NCI-H146 treated with DMSO at 0.1 percent for 48 hours (cell line): ENCODE measurements at regions not wholly inside any gene's neighbourhood (a gene's known extent, or its start where the extent isn't known, plus 50 kb on each side); places are given as distances from the start of the nearest gene placed in this dataset.
"Not testable (repeated sequence)": the region's sequence is repeated elsewhere in the genome, so short reads cannot be mapped to it uniquely, and the experiment has no call there.

Experiments
- DNase-seq: peaks from one replicate; lab custom pipeline; 2025; ENCODE audit not compliant: unreplicated experiment; lab: John Stamatoyannopoulos, UW

DNA sequence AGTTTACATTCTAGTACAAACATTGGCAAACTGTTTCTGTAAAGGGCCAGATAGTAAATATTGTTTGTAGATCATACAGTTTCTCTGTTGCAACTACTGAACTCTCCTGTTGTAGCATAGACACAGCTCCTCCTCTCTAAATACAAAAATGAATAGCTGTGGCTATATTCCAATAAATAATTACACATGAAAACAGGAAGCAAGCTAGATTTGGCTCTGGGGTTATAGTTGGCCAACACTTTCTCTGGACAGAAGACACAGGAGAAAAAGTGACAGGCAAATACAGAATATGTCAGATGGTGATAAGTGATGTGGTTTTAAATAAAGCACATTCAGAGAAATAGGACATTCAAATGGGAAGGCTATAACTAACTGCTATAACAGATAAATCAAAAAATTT, 957.0 kb downstream of the LTN1 start:
- DNase-seq, result not testable (repeated sequence)

DNA sequence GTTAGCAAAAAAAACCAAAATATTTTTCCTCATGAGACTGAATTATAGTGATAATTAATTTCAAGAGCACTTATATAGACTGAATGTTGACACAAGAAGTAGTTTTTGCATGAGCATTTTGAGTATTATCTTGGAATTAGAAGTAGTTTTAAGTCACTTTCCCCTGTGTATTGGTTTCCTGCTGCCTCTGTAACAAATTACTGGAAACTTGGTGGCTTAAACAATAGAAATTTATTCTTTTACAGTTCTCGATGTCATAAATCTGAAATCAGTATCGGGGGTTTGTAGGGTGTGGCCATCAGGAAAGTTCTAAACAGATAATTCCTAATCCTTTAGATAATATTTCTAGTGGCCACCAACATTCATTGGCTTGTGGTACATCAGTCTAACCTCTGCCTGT, 957.8 kb downstream of the LTN1 start:
- not testable (repeated sequence) for DNase-seq

DNA sequence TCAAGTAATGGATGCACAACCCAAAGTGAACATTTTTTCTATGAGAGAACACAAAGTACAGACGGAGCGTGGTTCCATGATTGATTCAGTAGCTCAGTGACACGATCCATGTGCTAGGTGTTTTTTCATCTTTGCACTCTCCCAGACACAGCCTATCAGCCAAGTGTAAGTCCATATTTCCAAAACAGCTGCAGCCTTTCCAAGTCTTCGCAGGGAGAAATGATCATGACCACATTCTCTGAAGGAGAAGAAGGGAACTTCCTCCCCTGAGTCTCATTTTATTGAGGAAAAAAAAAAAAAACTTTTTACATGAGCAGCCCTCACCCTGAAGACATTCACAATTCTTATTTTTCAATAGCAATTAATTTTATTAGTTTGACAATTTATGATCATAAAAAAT, 958.3 kb downstream of the LTN1 start:
- DNase-seq, result not testable (repeated sequence)

DNA sequence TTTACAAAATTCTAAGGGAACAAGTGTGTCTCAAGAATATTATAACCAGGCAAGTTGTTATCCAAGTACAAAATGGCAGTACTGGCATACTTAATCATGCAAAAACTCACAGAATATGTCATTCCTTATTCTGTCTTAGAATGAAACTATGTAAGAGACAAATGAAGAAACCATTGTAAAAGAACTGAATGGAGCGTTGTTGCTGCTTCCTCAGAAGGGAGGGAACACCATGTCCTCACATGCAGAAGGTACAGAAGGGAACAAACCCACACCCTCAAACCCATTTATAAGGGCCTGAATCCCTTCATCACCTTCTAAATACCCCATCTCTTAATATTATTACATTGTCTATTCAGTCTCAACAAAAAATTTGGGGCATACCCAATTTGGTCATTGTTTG, 960.0 kb downstream of the LTN1 start:
- not testable (repeated sequence) for DNase-seq

DNA sequence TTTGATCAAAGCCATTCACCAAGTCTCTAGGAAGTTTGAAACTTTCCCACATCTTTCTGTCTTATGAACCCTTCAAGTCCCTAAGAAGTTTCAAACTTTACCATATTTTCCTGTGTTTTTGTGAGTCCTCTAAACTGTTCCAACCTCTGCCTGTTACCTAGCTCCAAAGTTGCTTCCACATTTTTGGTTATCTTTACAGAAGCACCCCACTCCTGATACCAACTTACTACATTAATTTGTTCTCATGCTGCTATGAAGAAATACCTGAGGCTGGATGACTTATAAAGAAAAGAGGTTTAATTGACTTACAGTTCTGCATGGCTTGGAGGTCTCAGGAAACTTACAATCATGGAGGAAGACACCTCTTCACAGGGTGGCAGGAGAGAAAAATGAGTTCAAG, 961.6 kb downstream of the LTN1 start:
- not testable (repeated sequence) for DNase-seq

DNA sequence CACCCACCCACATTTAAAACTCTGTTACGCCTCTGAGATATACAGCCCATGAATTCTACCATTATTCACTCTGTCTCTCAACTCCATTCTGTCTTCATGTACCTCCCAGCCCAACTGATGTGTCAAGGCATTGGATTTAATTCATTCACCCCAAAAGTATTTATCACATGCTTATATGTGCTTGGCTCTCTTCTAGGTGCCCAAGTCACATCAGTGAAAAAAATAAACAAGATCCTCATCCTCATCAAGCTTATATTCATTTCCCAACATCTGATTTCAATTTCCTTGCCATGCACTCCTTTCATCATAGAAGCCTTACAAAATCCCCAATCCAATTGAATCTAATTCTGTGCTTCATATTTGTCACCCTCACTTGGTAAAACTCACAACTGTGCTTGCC, 967.6 kb downstream of the LTN1 start:
- DNase-seq, result no peak

DNA sequence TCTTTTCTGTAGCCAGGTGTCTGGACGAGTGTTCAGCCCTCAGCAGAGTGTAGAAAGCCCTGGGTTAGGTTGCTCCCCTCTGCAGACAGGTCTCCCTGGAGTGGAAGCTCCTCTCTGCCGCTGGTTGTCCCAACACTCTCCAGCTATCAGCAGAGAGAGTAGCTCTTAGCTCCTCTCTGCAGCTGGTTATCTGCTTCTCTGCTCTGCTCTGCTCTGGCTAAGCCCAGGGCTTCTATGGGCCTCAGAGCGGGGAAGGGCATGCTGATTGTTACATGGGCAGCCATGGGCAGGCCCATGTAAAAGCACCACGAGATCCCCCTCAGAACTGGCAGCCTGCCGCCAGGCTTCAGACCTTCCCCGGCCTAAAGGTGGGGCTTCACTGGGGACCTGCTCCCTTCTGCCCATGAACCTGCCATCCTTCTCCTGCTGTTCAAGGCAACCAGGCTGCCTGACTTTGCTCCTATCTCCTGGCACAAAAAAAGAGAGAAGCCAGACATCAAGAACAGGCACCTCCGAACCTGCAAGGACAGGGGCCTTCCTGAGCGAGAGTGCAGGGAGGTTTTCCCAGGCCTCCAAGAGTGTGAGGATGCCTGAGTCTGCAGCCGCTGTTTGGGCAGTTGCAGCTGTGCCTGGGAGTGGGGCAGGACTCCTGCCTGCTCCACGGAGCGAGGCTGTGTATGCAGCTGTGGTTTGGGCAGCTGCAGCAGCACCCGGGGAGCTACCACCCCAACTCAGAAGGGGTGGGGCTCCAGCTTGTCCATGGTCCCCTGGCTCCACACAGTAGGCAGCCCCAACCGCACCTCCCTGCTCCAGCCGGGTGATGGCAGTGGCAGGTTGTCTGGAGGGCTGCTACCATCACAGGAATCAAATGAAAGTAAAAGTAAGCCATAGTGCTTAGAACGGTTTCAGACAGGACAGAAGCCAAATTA, 973.7 kb downstream of the LTN1 start:
- DNase-seq, result no peak

DNA sequence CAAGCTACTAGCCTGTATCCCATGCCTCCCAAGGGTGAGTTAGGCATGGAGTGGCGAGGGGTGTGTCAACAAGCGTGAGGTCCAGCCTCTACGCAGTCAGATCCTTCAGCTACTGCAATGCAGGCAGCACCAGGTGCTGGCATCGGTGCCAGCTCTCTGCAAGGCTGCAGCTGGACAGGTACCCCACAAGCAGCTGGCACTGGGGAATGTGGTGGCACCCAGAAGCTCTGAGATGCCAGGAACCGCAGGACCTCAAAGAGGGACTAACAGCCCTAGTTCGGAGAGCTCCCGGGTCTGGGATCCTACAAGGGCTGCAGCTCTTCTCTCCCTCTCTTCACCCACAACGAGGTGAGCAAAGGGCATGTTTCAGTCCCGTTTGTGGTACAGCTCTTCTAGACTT, 974.5 kb downstream of the LTN1 start:
- no peak for DNase-seq

DNA sequence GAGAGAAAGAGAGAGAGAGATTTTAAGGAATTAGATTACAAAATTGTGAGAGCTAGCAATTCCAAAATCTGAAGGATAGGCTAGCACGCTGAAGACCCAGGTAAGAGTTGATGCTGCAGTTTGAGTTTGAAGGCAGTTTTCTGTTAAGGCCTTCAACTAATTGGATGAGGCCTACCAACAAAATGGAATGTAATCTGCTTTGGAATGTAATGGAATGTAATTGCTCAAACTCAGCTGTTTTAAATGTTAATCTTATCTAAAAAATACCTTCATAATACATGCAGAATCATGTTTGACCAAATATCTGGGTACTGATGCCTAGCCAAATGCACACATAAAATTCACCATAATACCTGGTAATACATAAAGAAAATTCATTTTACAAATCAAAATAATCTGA, 976.1 kb downstream of the LTN1 start:
- no peak for DNase-seq

DNA sequence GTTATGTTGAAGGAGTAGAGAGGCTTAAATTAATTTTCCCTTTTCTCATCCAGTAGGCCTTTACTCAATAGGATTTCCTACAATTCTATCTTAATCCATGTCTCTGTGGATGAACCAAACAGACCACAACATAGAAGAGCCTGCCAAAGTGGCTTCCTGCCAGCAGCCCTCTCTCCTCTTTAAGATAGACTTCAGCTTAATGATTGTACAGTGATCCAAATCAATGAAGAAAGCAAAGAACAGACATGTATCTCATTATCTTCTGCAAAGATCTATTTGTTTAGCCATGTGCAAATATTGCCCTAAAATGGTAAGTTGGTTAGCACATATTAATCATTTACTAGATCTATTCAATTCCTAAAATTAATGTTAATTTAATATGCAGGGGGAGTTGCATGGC, 979.6 kb downstream of the LTN1 start:
- DNase-seq, result not testable (repeated sequence)

DNA sequence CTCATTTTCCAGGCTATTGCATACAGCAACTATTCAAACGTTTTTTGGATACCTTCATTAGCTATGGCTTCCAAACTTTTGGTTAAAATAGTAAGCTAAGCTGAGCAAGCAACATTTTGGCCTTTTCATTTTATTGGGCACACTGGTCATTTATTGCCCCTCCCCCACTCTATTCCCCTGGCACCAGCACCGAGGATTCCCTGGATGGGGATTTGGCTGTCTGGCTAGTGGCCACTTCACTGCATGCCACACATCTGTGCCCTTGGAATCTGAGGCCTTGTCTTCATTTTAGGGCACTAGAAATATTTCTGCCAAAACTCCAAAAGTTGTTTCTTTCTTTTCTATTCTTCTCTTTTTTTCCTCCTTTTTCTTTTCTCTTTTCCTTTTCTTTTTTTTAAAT, 980.7 kb downstream of the LTN1 start:
- DNase-seq, result not testable (repeated sequence)

DNA sequence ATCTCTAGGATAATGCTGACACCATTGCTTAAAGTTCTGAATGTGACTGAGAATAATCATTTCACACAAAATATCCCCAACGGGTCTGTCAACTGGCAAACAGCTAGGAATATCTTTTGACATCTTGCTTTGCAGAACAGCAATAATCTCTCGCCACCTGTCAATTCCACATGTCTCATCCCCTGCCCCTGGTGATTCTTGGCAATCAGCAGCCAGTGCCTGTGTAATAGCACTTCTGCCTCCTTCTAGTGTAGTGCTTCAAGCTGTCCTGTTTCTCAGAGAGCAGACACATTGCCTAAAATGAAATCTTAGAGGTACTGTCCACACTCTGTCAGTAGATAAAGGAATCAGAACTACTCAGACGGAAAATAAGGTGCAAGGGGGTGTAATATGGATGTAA, 984.4 kb downstream of the LTN1 start:
- DNase-seq, result not testable (repeated sequence)

DNA sequence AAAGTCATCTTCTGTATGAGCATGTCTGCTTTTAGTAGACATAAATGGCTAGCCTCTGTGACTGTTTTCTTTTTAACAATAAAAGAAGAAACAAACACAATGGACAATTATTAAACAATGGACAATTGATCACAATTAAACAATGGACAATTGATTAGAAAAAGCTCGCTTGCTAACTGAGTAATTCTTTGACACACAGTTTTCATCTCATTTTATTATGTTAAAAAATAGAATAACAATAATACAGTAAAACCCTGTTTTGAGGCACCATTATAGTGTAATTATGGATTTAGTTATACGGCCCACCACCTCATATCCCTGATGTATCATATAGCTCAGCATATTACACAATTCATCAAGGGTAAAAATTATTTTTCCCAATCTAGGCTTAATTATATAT, 989.0 kb downstream of the LTN1 start:
- not testable (repeated sequence) for DNase-seq

DNA sequence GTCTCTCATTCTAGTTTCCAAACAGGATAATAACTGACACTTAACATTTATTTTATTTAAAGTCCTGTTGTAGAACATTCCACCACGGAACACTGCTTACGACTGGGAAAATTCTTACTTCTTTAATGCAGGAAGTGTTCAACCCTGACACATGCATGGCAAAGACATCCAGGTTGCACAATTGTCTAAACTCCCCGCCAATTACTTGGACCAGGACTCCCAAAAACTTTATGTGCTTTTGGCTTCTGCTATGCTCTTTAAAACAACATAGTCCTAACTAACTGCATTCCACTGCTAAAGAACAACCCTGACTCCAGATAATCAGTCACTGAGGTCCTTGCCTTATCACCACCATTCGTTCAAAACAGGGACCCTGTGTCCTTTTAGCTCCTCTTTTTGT, 995.8 kb downstream of the LTN1 start:
- DNase-seq, result not testable (repeated sequence)

DNA sequence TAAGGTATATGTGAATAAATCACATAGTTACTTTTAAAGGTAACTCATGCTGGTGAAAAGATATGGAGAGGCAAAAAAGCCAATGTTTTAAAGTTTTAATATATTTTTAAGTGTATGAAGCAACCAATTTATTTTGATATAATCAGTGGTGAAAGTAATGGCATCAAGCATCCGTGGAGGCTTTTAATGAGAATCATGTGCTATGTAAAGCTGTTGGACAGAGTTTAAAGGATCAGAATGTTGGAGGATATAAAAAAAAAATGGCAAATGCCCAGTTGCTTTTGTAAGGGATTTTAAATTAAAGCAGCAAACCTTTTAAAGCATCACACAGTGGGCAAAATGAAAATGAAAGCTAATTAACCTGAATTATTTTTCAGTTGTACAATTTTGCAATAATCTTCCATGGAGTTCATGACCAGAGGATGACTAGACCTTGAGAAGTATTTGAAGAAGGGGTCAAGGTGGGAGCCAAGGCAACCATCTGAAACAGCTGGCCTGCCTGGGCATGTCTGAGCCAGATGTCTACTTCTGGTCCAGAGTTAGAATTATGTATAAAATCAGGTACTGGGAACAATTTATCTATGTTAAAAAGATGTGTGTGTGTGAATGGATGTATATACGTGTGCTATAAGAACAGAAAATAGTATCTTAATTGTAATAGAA, 1007.9 kb downstream of the LTN1 start:
- DNase-seq, result not testable (repeated sequence)

DNA sequence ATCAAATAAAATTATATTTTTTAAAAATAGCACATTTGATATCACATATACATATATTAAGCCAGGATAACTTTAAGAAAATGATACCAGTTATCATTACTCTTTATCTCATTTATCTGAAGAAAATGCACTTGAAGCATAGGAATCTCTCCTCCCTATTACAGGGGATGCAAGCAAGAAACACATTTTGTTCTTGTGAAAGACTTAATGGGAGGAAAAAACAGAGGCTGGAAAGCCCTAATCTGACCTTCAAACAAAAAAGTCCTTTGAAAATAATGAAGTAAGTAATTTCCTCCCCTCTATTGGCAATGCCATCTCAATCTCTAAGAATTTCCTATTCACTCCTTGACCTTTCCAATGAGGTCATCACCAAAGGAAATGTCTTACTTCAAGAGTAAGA, 1012.6 kb upstream of the ADAMTS5 start:
- DNase-seq, result not testable (repeated sequence)

DNA sequence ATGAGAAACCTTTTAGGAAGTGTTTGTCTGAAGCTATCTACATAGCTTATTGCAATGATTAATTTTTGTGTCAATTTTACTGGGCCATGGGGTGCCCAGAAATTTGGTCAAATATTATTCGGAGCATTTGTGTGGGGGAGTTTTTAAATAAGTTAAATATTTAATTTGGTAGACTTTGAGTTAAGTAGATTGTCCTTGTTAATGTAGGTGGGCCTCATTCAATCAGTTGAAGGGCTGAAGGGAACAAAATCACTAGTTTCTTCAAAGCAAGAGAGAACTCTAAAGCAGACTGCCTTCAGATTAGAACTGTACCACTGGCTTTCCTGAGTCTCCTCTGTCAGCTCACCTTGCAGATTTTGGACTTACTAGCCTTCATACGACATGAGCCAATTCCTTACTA, 1008.6 kb upstream of the ADAMTS5 start:
- no peak for DNase-seq

DNA sequence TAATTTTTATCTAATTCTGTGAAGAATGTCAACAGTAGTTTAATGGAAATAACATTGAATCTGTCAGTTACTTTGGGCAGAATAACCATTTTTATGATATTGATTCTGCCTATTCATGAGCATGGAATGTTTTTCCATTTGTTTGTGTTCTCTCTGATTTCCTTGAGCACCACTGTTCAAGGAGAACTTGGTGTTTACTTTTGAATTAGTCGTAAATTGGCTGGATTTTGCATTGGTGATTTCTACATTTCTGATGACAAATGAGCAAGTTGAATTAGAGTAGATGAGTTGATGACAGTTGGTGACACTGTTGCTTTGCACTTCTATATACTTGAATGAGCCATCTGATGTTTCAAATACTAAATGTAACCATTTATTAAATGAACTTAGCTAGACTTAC, 1007.3 kb upstream of the ADAMTS5 start:
- DNase-seq, result not testable (repeated sequence)

DNA sequence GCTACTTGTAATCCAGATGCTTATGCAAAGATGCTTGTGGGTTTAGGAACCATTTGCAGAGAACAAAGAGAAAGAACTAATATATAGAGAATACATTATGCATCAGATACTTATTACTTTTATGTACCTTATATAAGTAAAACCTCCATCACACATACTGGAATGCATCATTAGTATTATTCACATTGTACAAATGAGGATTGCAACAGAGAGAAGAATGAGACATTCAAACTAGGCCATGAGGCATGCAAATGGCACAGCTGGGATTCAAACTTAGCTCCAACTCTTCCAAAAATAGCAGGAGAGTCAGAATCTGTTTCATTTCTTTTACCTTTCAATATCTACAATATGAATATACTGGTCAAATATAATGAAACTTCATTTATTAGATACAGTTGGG, 1001.4 kb upstream of the ADAMTS5 start:
- DNase-seq, result not testable (repeated sequence)

DNA sequence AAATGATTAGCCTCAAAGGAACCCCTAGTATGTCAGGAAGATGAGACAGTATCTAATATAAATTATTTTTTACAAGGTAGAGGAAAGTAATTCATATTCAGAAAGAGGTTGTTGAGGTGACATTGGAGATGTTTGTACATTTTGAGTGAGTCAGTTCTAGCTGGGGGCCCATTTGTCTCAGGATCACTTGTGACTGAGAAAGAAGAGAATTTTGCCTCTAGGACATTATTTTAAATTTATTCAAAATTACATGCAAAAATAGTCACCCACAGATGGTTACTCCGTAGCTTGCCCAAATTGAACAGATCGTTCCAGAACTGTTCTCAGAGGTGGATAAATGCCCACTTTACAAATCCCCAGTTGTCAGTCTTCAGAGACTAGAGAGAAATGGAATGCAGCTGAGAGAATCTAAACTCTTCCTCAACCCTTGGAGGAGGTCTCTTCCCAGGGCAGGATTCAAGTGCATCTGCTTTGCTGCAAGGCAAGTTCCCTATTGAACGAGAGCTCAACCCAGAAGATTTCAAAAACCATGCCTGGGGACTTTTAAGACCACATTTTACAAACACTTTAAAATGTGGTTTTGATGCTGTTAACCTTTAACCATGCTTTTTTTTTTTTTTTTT, 987.8 kb upstream of the ADAMTS5 start:
- DNase-seq, result no peak

DNA sequence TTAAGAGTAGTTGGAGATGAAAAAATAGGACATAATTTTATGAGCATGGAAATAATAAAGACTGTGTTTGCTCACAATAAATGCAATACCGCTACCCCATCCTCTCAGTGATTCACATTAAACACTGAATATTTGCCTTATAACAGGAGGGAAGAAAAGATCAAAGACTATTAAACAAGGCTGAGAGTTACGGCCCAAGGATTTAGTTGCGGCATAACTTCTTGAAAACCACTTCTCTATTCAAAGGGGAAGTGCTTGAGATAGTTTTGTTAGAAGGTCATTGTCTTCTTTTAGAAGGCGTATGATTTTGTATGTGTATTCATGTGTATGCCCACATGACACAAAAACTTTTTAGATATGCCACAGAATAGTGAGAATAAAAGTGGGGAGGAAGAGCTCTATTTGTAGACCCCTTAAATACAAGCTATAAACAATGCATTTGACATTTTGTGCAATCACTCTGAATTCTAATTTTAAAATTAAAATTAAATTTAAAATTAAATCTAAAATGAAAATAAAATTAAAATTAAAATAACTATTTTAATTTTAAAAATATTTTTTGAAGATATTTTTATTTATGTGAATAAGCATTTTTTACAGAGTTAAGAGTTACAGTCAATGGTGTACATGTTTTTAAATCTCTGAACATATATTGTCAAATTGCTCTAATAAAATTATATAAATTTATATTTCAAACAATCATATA, 986.6 kb upstream of the ADAMTS5 start:
- no peak for DNase-seq
